Right atrium auricular region (tissue), 2 donors: ENCODE measurements at regions not wholly inside any gene's neighbourhood (a gene's known extent, or its start where the extent isn't known, plus 50 kb on each side); places are given as distances from the start of the nearest gene placed in this dataset.
"Not testable (repeated sequence)": the region's sequence is repeated elsewhere in the genome, so short reads cannot be mapped to it uniquely, and the experiment has no call there.

Experiments used
- DNase-seq: peaks from one replicate; pipeline ENCODE4 v3.0.0-alpha.2; 2019; ENCODE audit warnings: low spot score
- H3K27ac ChIP-seq, 2 donors: fragments of 200-600 bp; sonication (generic); 1 replicate in 1 of 2; 2 replicates in 1 of 2; pipeline ENCODE4 v1.5.1; 2016 to 2019
- H3K27me3 ChIP-seq, 2 donors: fragments of 200-600 bp; sonication (generic); one replicate each; pipeline versions ENCODE4 v1.5.1 to v1.6.0; 2017 to 2019
- H3K36me3 ChIP-seq: fragments of 200-600 bp; sonication (generic); one replicate; pipeline ENCODE4 v1.5.1; 2016
- H3K4me1 ChIP-seq, 2 donors: fragments of 200-600 bp; sonication (generic); one replicate each; pipeline versions ENCODE4 v1.5.1 to v1.6.0; 2017 to 2019
- H3K4me3 ChIP-seq, 2 donors: fragments of 200-600 bp; sonication (generic); 1 replicate in 1 of 2; 2 replicates in 1 of 2; pipeline ENCODE4 v1.5.1; 2017 to 2019; ENCODE audit warnings: mild to moderate bottlenecking in 1 of 2, moderate library complexity in 1 of 2
- H3K9me3 ChIP-seq, 2 donors: fragments of 200-600 bp; sonication (generic); one replicate each; pipeline ENCODE4 v1.5.1; 2019
- CTCF ChIP-seq, 2 donors: fragments of 200-600 bp; sonication (generic); IDR thresholded peaks; one replicate each; pipeline ENCODE4 v1.5.1; 2019; ENCODE audit warnings: antibody characterized with exemption in 2 of 2

GRCh38 chr15:38755718-38756117 lies 191.1 kb upstream of the RASGRP1 start:
- Histone ChIP-seq H3K36me3 (no peaks in the 10 kb centered on the region), H3K4me3 (no peak overlapping the region), H3K27me3 (no peaks in the 10 kb centered on the region), H3K4me1 (no peaks in the 10 kb centered on the region), H3K9me3 (no peaks in the 10 kb centered on the region), H3K27ac (no peak overlapping the region)
- no peak for DNase-seq
- TF ChIP-seq CTCF (IDR thresholded peaks at IDR 0.05), result no peak

GRCh38 chr15:38756441-38756840 lies 191.8 kb upstream of the RASGRP1 start:
- TF ChIP-seq CTCF (IDR thresholded peaks at IDR 0.05), result no peak
- H3K9me3 ChIP-seq, result no peaks in the 10 kb centered on the region
- DNase-seq, result no peak

GRCh38 chr15:38758043-38758442 lies 193.4 kb upstream of the RASGRP1 start:
- TF ChIP-seq CTCF (IDR thresholded peaks at IDR 0.05), result no peak

More at GRCh38 chr15:38756441-38756840, 191.8 kb upstream of the RASGRP1 start:
- Histone ChIP-seq H3K27ac (no peak overlapping the region), H3K36me3 (no peaks in the 10 kb centered on the region), H3K27me3 (no peaks in the 10 kb centered on the region), H3K4me3 (no peak overlapping the region), H3K4me1 (no peaks in the 10 kb centered on the region)

GRCh38 chr15:38761681-38762080 lies 197.1 kb upstream of the RASGRP1 start:
- H3K9me3 ChIP-seq, result no peaks in the 10 kb centered on the region
- no peak overlapping the region for H3K27ac ChIP-seq
- no peak for DNase-seq
- H3K27me3 ChIP-seq, result no peaks in the 10 kb centered on the region
- no peak overlapping the region for H3K4me3 ChIP-seq
- no peaks in the 10 kb centered on the region for H3K36me3 ChIP-seq
- no peak for TF ChIP-seq CTCF (IDR thresholded peaks at IDR 0.05)
- H3K4me1 ChIP-seq, result no peaks in the 10 kb centered on the region

More at GRCh38 chr15:38758043-38758442, 193.4 kb upstream of the RASGRP1 start:
- no peaks in the 10 kb centered on the region for H3K9me3 ChIP-seq
- no peaks in the 10 kb centered on the region for H3K4me1 ChIP-seq
- no peak overlapping the region for H3K27ac ChIP-seq
- no peaks in the 10 kb centered on the region for H3K27me3 ChIP-seq
- DNase-seq, result no peak
- no peaks in the 10 kb centered on the region for H3K36me3 ChIP-seq
- H3K4me3 ChIP-seq, result no peak overlapping the region

GRCh38 chr15:38768970-38769369 lies 204.4 kb upstream of the RASGRP1 start:
- peak; percentile 66 for DNase-seq
- TF ChIP-seq CTCF (IDR thresholded peaks at IDR 0.05), result no peak
- Histone ChIP-seq H3K9me3 (no peaks in the 10 kb centered on the region), H3K27me3 (no peaks in the 10 kb centered on the region), H3K4me1 (no peaks in the 10 kb centered on the region), H3K27ac (peak overlapping the region in 1 of 2 donors; percentile 16), H3K36me3 (no peaks in the 10 kb centered on the region), H3K4me3 (no peak overlapping the region)

DNA sequence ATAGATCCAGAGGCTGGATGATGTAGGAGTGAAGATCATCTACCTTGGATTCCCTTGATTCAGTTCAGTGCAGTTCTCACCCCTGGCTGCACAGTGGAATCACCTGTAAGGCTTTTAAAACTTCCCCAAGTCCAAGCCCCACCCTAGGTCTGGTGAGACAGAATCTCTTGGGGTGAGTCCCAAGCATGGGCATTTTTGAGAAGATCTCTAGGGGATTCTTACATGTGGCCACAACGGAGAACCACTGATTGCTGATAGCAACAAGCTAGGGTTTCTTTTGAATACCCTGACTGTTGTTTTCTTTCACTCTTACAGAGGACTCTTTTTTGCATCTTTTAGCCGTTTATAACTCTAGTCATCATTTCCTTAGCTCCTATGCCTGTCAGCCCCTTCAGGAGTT lies 204.9 kb upstream of the RASGRP1 start:
- Histone ChIP-seq H3K36me3 (no peaks in the 10 kb centered on the region), H3K27me3 (no peaks in the 10 kb centered on the region), H3K4me3 (no peak overlapping the region), H3K4me1 (no peaks in the 10 kb centered on the region), H3K9me3 (no peaks in the 10 kb centered on the region), H3K27ac (peak overlapping the region in 1 of 2 donors; percentile 16)
- no peak for TF ChIP-seq CTCF (IDR thresholded peaks at IDR 0.05)
- no peak for DNase-seq

- not testable (repeated sequence) for H3K9me3 ChIP-seq, H3K27me3 ChIP-seq, H3K27ac ChIP-seq, H3K36me3 ChIP-seq, H3K4me3 ChIP-seq, H3K4me1 ChIP-seq, DNase-seq
Observed at GRCh38 chr15:38774076-38774475, 209.5 kb upstream of the RASGRP1 start.
